Endothelial cell of umbilical vein (primary cell): ENCODE measurements at regions not wholly inside any gene's neighbourhood (a gene's known extent, or its start where the extent isn't known, plus 50 kb on each side); places are given as distances from the start of the nearest gene placed in this dataset.

ENCODE experiments used
- CTCF ChIP-seq, 2 donors: IDR thresholded peaks; 1 replicate in 1 of 2; 2 replicates in 1 of 2; pipeline ENCODE4 v1.5.1; 2011; ENCODE audit warnings: low read length in 2 of 2, mild to moderate bottlenecking in 2 of 2, moderate library complexity in 2 of 2, control low read depth in 1 of 2, inconsistent platforms in 1 of 2, low read depth in 1 of 2; ENCODE audit not compliant: insufficient read depth in 1 of 2; ENCODE audit errors: extremely low read depth in 1 of 2
- JUN ChIP-seq: IDR thresholded peaks from 2 replicates; pipeline ENCODE4 v1.6.1; 2011; ENCODE audit warnings: borderline replicate concordance, low read depth; ENCODE audit not compliant: insufficient read length, insufficient read depth
- POLR2A ChIP-seq: IDR thresholded peaks from 2 replicates; pipeline ENCODE4 v1.6.1; 2012; ENCODE audit warnings: low read depth, mild to moderate bottlenecking, control low read depth, low read length

GRCh38 chr3:76231258-76231657 lies 445.9 kb upstream of the ZNF717 start:
- TF ChIP-seq CTCF (IDR thresholded peaks at IDR 0.05; ENCODE audit: extremely low read depth in 1 of 2, insufficient read depth in 1 of 2, low read depth in 1 of 2, low read length in 2 of 2) (no peak), POLR2A (no peak), JUN (no peak)
